Medulla oblongata (tissue), 1 donor: ENCODE measurements at regions not wholly inside any gene's neighbourhood (a gene's known extent, or its start where the extent isn't known, plus 50 kb on each side); places are given as distances from the start of the nearest gene placed in this dataset.
"Not testable (repeated sequence)": the region's sequence is repeated elsewhere in the genome, so short reads cannot be mapped to it uniquely, and the experiment has no call there.

Experiments used
- DNase-seq: peaks from one replicate; pipeline ENCODE4 v3.0.0-alpha.2; 2015; ENCODE audit errors: extremely low spot score

DNA sequence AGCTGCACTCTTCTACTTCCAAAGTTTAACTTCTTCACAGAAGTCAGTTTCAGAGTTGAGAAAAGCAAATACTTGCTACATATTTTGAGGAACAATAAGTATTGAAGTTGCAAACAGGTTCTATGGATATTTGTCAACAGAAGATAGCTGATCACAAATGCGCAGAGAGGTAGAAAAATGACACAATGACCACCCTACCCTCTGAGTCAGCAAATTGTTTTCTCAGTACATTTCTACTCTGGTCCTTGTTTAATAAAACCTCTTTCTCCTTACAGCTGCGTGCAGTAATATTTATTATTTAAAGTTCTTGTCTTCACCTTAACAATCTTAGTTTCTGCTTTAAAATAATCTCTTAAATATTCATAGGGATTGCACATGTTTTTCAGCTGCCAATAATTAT is 855.1 kb upstream of the CTNND2 start:
- no peak for DNase-seq

DNA sequence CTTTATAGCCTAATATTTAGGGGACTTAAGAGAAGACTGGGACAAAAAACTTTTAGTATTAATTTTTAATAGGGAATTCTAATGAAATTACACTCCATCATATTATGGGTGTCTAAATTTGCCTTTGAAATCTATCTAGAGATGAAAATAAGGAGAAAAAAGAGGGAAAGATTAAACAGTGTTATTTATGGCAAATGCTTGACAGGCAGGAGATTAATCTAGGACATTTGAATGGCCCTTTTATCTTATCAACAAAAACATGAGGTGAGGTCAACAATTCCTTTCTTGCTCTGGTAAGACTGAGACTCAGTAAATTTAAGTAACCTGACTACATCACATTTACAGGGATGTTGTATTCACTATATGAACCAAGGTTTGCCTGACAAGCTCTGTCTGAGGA is 852.8 kb upstream of the CTNND2 start:
- DNase-seq: no peak

DNA sequence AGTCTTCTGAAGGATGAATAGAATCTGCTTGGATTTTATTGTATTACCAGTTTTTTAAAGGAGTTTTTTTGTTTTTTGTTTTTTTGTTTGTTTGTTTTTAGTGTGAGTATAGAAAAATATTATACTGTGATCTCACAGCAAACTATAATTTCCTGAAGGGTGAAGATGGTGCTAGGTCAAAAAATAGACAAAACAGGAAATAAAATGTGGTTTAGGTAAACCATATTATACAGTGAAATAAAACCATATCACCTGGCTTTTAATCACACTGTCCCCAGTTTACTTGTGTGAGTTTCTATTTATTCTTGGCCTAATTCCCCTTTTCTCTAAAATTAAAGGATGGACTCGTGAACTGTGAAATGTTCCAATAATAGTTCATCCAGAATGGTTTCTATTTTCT is 841.3 kb upstream of the CTNND2 start:
- no peak for DNase-seq

DNA sequence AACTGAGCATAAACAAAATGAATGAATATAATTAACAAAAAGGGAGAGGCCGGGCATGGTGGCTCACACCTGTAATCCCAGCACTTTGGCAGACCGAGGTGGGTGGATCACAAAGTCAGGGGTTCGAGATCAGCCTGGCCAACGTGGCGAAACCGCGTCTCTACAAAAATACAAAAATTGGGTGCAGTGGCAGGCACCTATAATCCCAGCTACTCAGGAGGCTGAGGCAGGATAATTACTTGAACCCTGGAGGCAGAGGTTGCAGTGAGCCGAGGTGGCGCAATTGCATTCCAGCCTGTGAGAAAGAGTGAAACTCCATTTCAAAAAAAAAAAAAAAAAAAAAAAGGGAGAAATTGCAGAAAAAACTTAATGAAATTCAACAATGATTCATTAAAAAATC is 839.3 kb upstream of the CTNND2 start:
- DNase-seq: no peak

DNA sequence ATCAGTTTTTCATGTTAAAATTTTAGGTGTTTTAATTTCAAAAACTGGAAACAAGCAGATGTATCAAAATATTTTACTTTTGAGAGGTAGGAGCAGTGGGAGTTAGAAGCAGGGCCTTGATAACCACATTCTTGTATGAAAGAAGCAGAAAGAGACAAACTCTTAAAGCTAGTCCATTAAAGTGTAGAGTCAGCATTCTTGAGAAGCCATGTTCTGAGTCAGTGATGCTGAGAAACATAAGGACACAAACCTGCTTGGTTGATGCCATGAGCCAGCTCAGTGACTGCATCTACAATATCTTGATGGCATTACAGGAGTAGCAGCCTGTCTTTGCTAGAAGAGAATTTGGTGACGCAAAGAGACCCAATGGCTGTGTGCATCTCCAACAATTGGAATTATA is 826.1 kb upstream of the CTNND2 start:
- no peak for DNase-seq

DNA sequence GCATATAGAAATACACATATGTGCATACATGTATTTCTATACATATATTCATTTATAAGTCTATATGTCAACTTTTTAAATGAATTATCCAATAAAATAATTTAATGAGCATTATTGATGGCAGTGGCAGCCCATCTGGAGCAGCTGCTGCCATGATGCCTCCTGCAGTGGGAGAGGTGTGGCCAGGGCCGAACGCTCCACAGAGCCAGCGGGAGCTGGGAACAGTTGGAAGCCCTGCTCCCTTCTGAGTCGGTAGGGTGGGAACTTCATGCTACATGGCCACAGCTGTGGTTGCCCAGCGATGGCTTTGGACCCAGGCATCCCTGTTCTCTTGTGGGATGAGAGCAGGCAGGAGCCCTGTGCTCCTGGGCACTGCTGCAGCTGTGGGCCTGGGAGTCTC is 812.4 kb upstream of the CTNND2 start:
- no peak for DNase-seq

DNA sequence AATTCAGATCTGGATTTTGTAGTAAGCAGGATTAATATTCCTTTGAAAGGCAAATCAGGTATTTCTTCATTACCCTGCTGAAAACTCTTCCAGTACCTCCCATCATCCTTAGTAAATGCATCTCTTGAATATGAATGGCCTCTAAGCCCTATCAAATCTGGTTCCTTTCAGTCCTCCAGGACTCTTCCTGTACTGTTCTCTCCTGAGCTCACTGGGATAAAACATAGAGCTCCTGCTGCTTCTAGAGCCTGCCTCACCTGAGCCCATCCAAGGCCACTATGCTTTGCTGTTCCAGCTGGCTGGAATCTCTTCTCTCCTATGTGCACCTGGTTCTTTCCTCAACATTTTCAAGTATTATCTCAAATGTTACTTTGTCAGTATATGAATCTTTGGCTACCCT is 803.3 kb upstream of the CTNND2 start:
- DNase-seq: no peak

DNA sequence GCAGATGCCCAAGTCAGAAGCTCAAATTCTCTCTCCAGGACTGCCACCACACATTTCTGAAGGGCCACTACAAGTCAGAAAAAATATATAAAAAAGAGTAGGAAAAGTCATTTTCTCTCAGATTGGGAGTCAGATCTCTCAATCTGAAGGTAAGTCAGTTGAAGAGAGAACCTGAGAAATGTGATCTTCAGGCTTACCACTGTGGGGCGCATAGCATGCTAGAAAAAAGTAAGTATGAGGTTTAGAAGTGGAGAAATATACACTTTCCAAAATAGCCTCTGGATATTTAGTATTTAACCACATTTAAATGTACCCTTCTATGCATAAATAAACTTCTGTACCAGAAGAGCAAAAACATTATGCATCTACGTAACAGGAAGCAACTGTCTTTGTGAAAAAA is 800.7 kb upstream of the CTNND2 start:
- DNase-seq: no peak

DNA sequence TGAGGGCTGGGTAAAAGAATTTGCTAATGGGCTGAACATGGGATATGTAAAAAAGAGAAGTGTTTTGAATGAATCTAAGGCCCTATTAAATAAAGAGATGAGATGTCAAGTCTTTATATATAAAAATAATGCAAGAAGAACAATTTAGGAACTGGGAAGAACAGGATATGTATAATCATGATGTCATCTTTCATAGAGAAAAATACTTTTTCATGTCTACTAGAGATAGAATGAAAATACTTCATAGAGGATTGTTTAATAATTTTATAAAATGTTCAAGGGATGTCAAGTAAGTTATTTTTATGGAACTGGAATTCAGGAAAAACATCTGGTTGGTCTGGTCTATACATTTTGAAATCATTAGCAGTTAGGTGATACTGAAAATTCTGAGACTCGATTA is 799.0 kb upstream of the CTNND2 start:
- no peak for DNase-seq

DNA sequence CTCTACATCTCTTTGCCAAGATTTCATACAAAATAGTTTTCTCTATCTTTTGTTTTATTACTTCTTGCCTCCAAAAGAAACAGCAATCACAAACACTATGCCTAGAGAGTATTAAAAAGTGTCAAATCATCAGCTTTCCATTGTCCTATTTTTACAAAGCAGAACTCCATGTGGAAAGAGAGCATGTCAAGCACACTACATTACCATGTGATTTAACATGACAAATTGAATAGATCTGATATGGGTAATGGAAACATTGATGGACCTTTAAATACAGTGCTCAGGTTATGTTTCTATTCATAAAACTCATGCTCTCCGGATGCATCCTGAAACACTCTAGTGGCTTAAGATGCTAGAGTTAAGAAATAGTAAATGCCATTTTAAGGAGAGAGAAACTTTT is 791.4 kb upstream of the CTNND2 start:
- no peak for DNase-seq

DNA sequence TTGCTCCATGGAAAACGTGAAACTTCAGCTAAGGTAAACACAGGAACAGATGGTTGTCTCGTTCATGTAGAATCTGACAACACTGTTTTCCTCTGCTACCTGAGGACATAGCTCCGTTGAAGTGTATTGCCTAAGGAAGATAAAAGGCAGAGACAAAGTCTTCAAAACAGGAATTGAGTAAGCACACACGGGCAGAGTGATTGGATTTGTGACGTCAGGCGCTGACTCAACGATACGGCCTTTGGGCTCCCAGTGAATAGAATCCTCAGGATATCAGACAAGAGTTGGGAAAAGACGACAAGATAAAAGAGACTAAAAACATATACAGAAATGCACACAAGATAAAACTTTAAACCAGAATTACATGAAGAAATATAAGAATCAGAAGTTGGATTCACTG is 787.1 kb upstream of the CTNND2 start:
- no peak for DNase-seq

DNA sequence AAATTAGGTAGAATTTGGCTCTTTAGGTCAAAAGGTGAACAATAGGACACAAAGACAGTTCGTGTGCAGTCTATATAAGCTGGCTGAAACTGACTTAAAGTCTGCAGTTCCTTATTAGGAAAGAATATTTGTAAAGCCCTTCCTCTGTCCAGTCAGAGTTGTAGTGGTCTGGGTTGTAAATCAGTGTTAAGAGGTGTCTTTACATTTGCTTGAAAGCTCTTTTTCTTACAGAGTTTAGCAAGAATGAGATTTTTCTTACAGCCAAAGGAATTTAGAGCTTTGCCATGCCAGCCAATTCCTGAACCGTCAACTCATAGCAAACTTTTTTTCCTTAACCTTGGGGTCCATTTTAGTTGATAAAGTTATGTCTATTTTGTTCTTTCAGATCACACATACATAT is 786.1 kb upstream of the CTNND2 start:
- no peak for DNase-seq

DNA sequence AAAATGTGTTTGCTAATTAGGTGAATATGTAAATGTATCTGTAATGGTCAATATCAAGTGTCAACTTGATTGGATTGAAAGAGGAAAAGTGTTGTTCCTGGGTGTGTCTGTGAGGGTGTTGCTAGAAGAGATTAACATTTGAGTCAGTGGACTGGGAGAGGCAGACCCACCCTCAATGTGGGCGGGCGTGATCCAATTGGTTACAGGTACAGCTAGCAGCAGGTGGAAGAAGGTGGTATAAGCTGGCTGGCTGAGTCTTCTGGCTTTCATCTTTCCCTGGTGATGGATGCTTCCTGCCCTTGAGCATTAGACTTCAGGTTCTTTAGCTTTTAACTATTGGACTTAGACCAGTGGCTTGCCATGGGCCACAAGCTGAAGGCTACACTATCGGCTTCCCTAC is 779.0 kb upstream of the CTNND2 start:
- no peak for DNase-seq

DNA sequence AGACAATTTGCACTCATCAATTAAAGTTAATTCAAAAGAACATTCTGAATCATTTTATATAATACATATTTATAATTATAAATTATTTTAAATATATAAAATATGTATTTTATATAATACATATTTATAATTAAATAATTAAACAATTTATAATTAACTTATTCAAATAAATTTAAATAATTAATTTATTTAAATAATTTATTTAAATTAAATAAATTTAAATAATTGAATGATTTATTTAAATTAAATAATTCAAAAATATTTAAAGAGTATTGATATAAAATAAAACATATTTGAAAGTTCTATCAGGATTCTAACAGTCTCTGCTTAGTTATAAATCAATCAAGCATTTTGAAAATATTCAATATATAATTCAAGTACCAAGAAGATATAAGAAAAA is 775.5 kb upstream of the CTNND2 start:
- DNase-seq: no peak

DNA sequence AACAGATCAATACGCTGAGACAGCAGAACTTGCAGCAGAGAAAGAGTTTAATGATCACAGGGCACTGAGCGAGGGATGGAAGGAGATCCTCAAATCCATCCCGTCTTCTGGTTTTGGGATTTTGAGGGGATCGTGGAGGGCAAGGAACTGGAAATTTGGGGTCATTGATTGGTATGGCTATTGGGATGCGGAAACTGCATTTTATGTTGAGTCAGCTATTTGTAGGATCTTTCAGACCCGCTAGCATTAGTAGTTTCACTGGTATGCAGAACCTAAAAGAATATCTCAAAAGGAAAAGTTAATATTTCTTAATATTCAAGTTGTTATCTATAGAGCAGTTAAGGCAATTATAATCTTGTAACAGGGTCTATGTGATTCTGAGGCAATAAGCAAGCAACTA is 771.7 kb upstream of the CTNND2 start:
- no peak for DNase-seq

DNA sequence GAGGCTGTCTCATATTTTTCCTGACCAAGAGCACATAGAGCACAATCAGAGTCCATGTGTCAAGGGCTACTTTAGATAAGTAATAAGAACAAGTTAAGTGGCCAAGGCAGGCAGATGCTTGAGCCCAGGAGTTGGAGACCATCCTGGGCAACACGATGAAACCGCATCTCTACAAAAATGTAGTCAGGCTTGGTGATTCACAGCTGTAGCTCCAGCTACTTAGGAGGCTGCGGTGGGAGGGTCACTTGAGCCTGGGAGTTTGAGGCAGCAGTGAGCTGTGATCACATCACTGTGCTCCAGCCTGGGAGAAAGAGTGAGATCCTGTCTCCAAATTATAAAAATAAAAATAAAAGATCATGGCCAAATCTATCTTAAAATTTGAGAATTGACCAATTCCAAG is 767.9 kb upstream of the CTNND2 start:
- DNase-seq: no peak

DNA sequence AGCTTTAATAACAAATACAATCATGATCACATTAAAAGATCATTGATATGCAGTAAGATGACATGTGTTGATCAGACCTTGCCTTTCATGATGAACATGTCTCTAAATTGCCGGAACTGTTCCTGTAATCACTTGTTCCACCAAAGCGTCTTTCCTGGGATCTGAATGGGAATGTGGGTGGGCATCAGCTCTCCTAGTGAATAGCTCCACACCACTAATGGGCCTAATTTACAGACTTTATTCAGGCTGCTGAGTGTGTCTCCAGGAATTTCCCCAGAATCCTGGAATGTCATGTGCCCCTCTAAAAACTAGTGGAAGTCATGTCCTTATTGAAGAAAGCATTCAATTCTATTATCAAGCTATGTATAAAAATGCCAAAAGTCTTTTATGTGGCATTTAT is 765.1 kb upstream of the CTNND2 start:
- DNase-seq: no peak

DNA sequence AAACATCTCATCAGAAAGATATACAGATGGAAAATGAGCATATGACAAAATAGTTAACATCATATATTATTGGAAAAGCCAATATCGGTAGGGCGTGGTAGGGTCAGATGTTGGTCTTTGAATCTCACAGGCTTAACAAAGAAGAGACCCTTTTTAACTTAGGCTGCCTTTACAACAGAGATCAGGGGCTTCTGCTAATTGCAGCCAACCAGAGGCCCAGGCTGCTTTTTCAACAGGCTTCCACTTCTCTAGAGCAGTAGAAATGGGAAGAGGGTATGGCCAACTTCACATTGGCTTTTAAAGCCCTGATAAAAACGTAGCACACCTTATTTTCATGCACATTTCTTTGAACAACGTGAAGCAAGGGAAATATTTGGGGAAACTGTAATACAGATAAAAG is 764.3 kb upstream of the CTNND2 start:
- no peak for DNase-seq

DNA sequence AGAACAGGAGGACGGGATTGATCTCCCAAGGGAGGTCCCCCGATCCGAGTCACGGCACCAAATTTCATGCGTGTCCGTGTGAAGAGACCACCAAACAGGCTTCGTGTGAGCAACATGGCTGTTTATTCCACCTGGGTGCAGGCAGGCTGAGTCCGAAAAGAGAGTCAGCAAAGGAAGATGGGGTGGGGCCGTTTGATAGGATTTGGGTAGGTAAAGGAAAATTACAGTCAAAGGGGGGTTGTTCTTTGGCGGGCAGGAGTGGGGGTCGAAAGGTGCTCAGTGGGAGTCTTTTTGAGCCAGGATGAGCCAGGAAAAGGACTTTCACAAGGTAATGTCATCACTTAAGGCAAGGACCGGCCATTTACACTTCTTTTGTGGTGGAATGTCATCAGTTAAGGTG is 763.6 kb upstream of the CTNND2 start:
- not testable (repeated sequence) for DNase-seq

DNA sequence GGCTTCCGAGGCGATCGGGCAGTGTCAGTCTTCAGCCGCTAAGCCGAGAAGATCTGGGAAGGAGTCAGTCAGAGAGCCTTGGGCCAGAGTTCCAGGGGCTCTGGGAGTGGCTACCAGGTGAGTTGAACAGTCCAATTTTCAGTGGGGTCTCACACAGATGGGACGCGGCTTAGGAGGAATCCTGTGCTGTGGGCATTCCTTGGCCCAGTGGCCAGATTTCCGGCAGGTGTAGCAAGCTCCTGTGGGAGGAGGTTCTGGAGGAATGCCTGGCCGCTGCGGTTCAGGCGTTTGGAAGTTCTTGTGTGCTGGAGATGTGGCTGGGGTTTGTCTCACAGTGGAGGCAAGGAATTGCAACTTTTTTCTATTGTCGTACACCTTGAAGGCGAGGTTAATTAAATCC is 761.5 kb upstream of the CTNND2 start:
- not testable (repeated sequence) for DNase-seq

DNA sequence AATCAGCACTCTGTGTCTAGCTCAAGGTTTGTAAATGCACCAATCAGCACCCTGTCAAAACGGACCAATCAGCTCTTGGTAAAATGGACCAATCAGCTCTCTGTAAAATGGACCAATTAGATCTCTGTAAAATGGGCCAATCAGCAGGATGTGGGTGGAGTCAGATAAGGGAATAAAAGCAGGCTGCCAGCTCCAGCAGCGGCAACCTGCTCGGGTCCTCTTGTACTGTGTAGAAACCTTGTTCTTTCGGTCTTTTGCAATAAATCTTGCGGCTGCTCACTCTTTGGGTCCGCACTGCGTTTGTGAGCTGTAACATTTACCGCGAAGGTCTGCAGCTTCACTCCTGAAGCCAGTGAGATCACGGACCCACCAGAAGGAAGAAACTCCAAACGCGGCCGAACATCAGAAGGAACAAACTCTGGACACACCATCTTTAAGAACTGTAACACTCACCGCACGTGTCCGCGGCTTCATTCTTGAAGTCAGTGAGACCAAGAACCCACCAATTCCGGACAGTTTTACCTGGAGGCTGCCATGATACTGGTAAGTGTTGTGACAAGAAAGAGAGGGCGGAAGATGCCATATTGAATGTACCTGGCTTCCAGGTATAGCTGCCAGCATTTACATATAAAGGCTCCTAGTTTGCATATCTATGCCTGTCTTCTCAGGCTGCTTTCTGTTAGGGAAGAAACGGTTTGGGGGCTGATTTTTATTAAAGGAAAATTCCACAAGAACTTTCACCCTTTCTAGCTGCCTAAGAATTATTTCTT is 758.5 kb upstream of the CTNND2 start:
- no peak for DNase-seq

DNA sequence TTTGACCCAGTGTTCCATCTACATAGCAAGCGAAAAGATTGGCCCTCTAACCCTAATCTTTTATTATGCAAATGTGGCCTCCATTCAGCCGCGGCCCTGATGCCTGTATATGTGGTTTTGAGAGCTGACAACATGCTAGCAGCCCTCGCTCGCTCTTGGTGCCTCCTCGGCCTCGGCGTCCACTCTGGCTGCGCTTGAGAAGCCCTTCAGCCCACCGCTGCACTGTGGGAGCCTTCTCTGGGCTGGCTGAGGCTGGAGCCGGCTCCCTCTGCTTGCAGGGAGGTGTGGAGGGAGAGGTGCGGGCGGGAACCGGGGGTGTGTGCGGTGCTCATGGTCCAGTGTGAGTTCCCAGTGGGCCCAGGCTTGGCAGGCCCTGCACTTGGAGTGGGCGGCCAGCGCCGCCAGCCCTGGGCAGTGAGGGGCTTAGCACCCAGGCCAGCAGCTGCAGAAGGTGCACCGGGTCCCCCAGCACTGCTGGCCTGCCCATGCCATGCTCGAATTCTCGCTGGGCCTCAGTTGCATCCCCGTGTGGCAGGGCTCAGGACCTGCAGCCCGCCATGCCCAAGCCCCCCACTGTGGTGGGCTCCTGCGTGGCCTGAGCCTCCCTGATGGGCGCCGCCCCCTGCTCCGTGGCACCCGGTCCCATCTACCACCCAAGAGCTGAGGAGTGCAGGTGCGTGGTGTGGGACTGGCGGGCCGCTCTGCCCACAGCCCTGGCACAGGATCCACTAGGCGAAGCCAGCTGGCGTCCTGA is 757.5 kb upstream of the CTNND2 start:
- DNase-seq: no peak

DNA sequence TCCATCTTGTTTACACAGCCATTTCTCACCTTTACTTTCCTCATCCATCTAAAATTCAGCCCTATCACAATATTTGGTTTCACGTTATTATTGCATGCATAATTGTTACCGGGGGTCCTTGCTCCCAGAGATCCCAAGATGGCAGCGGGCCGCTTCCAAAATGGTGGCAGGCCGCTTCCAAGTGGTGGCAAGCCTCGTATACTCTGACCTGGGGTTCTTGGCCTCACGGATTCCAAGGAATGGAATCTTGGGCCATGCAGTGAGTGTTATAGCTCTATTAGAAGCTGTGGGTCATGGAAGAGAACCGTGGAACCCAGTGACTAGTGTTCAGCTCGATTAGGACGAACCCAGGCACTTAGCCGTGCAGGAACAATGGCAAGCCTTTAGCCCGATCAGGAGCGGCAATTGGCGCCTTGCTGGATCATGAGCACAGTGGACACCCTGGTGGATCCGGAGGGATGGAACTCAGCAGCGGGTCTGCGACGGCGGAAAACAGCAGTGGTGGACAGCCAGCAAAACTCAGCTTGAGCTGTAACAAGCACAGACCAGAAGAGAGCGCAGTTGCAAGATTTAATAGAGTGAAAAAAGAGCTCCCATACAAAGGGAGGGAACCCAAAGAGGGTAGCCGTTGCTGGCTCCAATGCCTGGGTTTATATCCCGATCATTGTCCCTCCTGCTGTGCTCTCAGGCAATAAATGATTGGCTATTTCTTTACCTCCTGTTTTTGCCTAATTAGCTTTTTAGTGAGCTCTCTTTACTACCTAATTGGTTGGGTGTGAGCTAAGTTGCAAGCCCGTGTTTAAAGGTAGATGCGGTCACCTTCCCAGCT is 756.2 kb upstream of the CTNND2 start:
- DNase-seq: not testable (repeated sequence)
